ENCODE measurements at regions not wholly inside any gene's neighbourhood (a gene's known extent, or its start where the extent isn't known, plus 50 kb on each side); places are given as distances from the start of the nearest gene placed in this dataset.

DNA sequence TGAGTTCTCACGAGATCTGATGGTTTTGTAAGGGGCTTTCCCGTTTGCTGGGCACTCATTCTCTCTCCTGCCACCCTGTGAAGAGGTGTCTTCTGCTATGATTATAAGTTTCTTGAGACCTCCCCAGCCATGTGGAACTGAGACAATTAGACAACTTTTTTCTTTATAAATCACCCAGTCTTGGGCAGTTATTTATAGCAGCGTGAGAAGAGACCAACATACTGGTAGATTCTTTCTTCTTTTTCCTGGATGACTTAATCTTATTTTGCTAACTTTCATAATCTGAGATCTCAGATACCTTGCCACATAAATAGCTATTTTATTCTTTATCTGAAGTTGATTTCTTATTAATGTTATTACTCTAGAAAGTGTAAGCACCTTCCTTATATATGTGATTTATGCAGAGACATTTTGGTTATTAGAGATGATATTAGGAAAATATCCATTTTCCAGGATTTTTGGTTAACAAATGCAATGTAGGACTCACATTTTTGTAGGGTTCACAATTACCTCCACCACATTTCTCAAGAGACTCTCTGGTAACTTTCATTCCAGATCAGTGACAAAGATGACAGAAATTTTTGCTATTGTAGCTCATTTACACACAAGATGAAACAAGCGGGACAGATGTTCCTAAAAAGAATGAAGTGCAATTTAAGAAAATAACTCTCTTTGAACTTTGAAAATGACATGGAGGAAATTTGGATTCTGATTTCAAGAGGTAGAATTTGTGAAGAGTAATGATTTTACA lies 97.9 kb upstream of the RND3 start:
- no peak for DNase-seq (ENCODE audit: low spot score)

DNA sequence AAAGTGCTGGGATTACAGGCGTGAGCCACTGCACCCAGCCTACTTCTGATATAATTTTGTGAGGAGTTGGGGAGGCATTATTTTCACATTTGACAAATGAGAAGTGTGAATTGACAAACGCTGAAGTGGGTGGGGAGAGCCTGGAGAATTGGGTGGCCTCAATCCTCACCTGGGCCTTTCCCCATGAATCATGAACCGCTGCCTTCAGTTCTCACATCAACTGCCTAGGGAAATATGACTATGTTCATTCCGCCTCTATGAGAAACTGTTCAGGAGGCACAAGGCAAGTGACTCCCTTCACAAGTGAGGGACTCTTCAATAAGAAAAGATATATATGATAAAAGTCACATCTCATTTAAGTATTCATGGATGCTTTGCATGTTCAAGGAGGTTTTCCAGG lies 96.6 kb upstream of the RND3 start:
- no peak for DNase-seq (ENCODE audit: low spot score)

GRCh38 chr2:150581717-150582472 lies 94.4 kb upstream of the RND3 start:
- no peak for DNase-seq (ENCODE audit: low spot score)

DNA sequence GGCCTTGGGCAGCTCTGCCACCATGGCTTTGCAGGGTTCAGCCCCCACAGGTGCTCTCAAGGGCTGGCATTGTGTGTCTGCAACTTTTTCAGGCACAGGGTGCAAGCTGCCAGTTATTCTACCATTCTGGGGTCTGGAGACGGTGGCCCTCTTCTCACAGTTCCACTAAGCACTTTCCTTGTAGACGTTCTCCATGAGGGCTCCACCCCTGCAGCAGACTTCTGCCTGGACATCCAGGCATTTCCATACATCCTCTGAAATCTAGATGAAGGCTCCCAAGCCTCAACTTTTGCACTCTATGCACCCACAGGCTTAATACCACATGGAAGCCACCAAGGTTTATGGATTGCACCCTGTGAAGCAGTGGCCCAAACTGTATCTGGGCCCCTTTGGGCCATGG lies 91.0 kb upstream of the RND3 start:
- DNase-seq (ENCODE audit: low spot score), result no peak

- no peak for DNase-seq (ENCODE audit: low spot score)
Measured at GRCh38 chr2:150575861-150576260, 88.4 kb upstream of the RND3 start.

- no peak for DNase-seq (ENCODE audit: low spot score)
Measured at GRCh38 chr2:150572961-150573395, 85.5 kb upstream of the RND3 start.

- DNase-seq (ENCODE audit: low spot score), result no peak
Measured at GRCh38 chr2:150572194-150572766, 84.8 kb upstream of the RND3 start.

GRCh38 chr2:150571121-150571520 lies 83.7 kb upstream of the RND3 start:
- DNase-seq (ENCODE audit: low spot score), result no peak

- no peak for DNase-seq (ENCODE audit: low spot score)
Measured at GRCh38 chr2:150570712-150571111, 83.2 kb upstream of the RND3 start.

DNA sequence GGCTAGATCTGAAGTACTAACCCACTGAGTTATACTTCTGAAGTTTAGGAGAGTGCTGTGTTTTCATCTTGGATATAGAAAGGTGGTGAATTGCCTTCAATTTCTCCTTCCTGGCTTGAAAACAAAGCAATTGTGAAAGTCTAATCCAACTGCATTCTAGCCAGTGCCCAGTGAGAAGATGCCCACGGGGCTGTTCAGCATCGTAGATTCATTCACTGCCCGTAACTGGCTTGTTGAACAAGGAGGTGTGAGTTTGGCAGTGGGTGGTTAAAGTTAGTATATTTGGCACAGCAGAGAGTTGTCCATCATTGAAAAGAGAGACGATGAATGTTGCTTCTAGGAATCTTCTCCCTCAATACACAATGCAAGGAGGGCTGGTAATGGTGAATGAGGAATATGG lies 82.3 kb upstream of the RND3 start:
- DNase-seq (ENCODE audit: low spot score), result no peak

DNA sequence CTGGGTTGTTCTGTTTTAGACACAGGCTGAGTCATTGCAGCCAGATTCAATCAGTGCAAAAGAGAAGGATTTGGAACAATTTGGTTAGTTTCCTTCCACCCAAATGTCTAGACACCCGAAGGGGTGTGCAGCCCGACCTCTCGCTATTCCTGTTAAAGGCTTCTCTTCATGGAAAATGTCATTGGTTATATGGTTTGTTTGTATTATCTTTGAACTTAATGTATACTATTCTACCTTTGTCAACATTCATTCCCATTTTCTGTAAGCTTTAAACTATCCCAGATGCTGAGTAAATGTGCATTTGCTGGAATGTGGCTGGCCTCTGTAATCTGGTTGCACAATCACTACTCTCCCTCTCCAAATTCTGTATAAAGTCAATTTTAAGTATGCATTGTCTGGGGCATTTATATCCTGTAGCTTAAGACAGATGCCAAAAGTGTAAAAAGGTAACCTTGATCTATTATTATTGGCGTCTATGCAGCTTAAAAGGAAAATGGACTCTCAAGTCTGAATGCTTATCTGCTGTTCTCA lies 80.4 kb upstream of the RND3 start:
- no peak for DNase-seq (ENCODE audit: low spot score)

- no peak for DNase-seq (ENCODE audit: low spot score)
Measured at GRCh38 chr2:150566289-150566688, 78.8 kb upstream of the RND3 start.

DNA sequence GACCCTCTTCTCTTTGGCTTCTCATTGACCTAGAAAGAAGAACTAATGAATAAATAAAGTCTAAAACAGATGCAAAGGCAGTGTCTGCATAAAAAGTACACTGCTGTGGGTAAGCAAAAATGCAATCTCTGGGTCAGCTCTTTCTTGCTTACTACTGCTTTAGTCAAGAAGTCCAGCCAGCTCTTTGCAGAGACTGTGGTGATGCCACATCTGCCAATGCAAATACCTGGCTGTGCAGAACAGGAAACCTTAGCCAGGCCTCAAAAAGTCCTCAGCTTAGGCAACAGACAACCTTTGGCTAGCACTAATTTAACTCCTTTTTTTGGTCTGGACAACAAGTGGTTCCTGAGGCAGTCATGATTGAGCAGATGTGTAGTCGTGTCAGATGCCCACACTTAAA lies 73.6 kb upstream of the RND3 start:
- DNase-seq (ENCODE audit: low spot score), result no peak

- DNase-seq (ENCODE audit: low spot score), result no peak
Measured at GRCh38 chr2:150557020-150557600, 69.6 kb upstream of the RND3 start.

DNA sequence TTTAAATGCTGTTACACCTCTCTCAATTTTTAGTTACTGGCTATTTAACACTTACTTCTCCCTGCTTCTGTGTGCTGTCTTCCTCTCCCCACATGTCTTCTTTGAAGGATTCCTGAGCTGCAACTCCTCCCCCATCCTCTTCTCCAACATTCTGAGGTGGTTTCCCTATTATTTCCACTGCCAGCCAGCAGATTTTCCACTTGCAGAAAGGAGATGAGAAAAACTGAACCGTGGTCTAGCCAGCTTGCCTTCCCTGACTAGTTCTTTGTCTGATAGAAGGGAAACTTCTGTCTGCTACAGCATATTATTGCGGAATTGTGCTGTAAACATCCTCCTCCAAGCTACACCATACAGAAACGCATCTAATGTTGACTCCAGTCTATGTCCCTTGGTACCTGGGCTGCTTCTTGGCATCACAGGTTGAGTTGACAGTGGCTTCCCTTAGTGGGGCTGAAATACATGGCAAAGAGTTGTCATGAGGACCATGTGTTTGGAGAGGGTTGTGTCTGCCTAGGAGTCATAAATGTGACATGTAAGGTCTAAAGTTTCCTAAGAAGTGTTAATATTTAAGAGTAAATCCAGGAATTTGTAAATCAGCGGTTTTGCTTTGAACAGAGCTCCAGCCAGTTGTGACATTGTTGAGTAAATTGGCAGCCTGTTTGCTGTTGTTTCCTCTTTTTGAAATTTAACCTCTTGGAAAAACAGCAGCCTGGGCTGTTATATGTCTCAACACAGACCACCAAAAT lies 68.3 kb upstream of the RND3 start:
- DNase-seq (ENCODE audit: low spot score), result no peak

DNA sequence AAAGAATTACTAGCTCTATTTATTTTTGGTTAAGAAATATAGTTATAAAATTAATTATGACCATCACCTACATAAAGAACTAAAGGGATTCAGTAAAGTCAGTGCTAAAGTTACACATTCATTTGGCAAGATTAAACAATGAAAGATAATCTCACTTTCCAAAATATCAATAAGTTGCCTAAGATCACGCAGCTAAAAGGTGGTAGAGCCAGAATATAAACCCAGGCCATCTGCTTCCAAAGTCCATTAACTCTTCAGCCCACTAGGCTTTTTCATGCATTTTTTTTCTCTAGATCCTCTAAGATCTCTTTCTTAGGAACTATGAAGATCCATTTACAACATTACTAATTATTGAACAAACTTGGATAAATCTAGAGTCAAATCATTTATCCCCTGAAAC lies 66.6 kb upstream of the RND3 start:
- no peak for DNase-seq (ENCODE audit: low spot score)

DNA sequence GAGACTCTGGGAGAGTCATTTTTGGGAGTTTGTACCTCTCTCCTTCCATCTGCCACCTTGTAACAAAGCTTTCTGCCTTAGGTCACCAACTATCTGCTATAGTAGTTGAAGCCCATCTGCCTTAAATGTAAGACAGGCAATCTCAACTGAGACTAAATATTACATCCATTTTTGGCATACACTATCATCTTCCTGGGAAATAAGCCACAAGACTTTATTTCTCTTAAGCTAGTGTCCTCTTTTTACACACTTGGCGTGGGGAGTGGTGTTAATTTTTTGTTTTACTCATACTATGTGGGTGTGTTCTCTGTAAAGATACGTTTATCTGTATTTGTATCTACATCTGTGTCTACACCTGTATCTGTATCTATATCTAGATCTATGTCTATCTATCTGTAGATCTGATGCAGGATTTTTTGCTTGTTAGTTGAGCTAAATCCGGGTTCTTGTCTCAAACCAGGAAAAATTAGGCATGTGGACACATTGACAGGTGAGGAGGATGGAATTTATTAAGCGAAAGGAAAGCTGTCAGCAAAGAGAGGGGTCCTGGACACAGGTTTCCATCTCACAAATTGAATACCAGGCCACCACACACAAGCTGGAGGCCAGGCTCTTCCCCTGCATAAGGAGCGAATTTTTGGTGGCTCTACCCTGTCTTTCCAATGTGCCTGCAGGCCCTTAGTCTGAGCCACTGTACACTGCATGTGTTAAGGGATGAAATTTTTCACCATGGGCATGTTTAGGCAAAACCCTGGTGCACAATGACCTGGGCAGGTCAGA lies 64.8 kb upstream of the RND3 start:
- no peak for DNase-seq (ENCODE audit: low spot score)

GRCh38 chr2:150549381-150549780 lies 61.9 kb upstream of the RND3 start:
- DNase-seq (ENCODE audit: low spot score), result no peak

DNA sequence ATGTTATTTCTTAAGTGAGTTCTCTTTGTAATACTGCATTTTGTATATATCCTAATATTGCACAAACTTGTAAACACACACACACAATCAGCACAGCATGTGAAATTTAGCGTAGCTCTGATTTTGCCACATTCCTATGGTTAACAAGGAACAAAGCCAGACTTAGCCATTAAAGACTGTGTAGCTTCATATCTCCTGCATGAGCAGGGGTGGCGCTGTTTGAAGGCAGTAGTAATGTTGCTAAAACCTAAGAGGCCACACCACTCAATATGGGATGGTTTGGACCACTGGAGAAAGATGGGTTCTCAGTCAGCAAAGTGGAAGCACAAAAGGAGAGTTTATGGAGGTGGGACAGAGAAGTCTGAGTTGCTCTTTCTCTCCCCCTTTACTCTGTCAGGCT lies 61.1 kb upstream of the RND3 start:
- DNase-seq (ENCODE audit: low spot score), result no peak

DNA sequence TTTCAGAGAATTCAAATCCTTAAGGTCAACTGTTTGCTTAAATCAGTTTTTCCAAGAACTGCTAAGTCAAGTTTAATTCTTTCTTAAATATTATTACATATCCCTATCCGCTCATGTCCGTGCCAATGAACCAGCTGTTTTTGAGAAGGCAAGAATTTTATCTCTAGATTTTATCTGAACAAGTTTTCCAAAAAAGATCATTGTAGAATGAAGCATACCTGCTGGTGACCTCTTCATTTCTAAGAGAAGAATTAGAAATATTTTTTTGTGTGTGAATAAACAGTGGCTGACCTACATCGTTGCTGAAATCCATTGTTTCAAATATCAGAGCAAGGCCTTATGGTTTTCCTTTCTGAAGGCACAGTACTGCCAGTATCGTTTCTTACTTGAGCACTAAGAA lies 58.4 kb upstream of the RND3 start:
- no peak for DNase-seq (ENCODE audit: low spot score)

DNA sequence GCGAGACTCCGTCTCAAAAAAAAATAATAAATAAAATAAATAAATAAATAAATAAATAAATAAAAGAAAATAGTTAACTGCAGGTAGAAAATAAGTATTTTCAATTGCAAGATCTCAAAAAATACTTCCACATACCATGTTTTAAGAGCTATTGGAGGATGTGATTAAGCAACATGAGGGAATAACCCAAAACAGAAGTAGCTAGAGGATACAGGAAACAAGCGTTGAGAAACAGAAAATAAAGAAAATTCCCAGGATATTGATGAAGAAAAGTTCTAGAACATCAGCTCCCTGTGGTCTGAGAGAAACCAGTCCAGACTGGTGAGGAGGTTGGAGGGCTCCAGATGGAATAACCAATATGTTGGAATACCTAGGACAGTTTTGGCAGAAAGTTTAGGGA lies 57.3 kb upstream of the RND3 start:
- no peak for DNase-seq (ENCODE audit: low spot score)
